Fibroblast of mammary gland (primary cell): ENCODE measurements at regions not wholly inside any gene's neighbourhood (a gene's known extent, or its start where the extent isn't known, plus 50 kb on each side); places are given as distances from the start of the nearest gene placed in this dataset.

Source experiments
- DNase-seq: peaks from one replicate; pipeline ENCODE4 v3.0.0-alpha.2; 2010; ENCODE audit warnings: low read depth
- H3K4me3 ChIP-seq: 2 replicates; pipeline ENCODE4 v1.5.1; 2011; ENCODE audit warnings: low read depth, mild to moderate bottlenecking, low read length, moderate library complexity; ENCODE audit not compliant: control insufficient read depth
- CTCF ChIP-seq: conservative IDR thresholded peaks from 2 replicates; pipeline ENCODE4 v1.5.1; 2011; ENCODE audit warnings: low read depth, low read length, inconsistent platforms; ENCODE audit not compliant: control insufficient read depth, insufficient read depth

DNA sequence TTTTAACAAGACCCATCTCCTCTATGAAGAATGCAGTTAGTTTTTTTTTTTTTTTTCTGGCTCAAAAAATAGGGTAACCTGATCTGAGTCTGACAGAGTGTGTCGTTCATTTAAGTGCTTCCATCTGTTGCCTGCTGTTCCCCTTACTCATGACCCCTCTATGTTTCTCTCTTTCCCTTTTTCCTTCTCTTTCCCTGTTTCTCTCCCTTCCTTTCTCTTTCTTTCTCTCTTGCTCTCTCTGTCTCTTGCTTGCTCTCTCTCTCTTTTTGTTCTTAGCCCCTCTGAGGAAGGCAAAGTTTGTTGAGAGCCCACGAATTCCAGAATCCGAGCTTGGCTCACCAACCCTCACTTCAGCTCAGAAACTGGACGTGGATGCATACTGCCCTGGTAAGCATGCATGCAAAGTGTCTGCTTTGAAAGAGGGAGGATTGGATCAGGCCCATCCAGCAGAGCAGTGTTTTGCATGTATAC lies 185.0 kb downstream of the TANC2 start:
- TF ChIP-seq CTCF = no peak
- peak; percentile 77 for DNase-seq
- peak overlapping the region; percentile 8 for H3K4me3 ChIP-seq

- DNase-seq = peak; percentile 54
These were observed 186.0 kb downstream of the TANC2 start for GRCh38 chr17:63151941-63152523.

DNA sequence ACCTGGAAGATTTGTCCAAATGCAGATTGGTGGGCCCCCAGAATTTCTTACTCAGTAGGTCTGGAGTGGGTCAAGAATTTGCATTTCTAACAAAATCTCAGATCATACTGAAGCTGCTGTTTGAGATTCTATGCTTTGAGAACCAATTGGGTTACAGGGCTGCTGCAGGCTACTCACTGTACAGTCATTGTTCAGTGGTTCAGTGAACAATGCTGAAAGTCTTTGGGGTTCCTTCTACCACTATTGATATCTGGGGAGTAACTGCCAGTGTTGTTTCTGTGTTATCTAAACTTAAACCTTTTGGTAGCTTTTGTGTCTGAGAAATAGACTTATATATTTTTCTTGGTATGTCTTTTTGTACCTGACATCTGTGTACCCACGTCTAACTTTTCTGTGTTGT lies 187.5 kb downstream of the TANC2 start:
- DNase-seq = no peak
- H3K4me3 ChIP-seq = no peak overlapping the region
- TF ChIP-seq CTCF = no peak

More at GRCh38 chr17:63151941-63152523, 186.0 kb downstream of the TANC2 start:
- TF ChIP-seq CTCF = no peak
- no peak overlapping the region for H3K4me3 ChIP-seq

DNA sequence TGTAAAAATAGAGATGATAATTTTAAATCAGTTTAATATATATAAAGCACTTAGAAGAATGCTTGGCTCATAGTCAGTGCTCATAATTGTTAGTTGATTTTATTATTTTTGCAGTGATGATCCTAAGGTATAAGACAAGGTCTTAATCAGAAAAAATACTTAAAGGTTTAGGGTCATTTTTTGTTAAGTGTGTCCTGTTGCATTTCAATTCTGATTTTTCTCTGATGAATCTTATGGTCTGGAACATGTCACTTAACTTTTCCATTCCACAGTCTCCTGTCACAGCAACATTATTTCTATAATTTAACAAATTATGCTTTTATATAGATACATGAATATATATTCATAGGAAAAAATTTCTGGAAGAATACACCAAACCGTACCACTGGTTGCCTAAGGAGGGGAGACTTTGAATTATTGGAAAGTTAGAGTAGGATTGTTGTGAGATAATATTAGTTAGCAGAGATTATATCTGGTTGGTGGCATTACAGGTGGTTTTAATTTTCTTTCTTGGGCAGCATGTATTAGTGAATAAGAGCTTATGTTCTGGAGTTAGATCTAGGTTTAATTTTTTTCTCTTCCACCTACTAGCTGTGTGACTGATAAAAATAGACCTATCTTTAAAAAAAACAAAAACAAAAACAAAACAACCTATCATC lies 188.7 kb downstream of the TANC2 start:
- TF ChIP-seq CTCF = no peak
- no peak for DNase-seq
- no peak overlapping the region for H3K4me3 ChIP-seq

GRCh38 chr17:63156986-63157385 lies 191.0 kb downstream of the TANC2 start:
- no peak for DNase-seq
- TF ChIP-seq CTCF = no peak
- H3K4me3 ChIP-seq = no peak overlapping the region

GRCh38 chr17:63162406-63163157 lies 196.5 kb downstream of the TANC2 start:
- no peak for TF ChIP-seq CTCF
- DNase-seq = no peak
- H3K4me3 ChIP-seq = no peak overlapping the region
